RPMI7951 (cell line): ENCODE measurements at regions not wholly inside any gene's neighbourhood (a gene's known extent, or its start where the extent isn't known, plus 50 kb on each side); places are given as distances from the start of the nearest gene placed in this dataset.
A peak's percentile ranks its signal among the peaks of the same experiment; 100 is the strongest.
"Not testable (repeated sequence)": the region's sequence is repeated elsewhere in the genome, so short reads cannot be mapped to it uniquely, and the experiment has no call there.

Source experiments
- DNase-seq: peaks from one replicate; pipeline ENCODE4 v3.0.0-alpha.2; 2012; ENCODE audit warnings: low read depth

DNA sequence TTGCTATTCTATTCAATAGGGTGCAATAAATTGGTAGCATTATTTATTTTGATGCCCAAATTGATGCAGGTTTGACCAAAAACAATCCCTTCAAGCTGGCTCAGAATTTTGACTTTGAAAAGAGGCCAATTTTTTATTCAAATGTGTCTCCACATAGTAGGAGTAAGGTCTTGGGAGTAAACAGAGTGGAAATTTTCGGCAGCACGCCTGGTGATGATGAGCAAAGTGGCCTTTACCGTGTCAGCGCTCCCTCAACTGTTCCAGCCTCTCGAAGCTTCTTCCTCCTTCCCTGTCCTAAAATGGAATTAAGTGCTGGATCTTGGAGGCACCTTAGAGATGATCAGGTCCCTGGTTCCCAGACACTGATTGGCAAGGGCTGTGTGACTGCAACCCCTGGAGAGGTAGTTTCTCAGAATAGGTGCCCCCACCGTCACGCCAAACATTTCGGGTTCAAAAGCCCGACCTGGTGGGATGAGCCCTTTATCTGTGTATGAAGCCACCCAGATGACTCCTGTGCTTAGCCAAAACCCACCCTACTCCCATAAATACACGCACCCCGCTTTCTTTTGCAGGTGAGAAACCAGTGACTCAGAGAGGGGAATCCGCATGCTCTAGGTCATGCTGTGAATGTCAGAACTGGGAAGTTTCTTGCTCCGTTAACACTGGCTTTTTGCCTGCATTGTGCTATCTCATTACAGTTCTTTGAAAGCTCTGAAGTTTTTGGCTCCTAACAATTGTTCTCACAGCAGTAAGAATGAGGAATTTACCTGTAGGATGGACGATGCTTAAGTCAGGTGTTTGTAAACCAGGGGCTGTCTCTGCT is 89.1 kb downstream of the CRYGS start:
- DNase-seq: no peak

DNA sequence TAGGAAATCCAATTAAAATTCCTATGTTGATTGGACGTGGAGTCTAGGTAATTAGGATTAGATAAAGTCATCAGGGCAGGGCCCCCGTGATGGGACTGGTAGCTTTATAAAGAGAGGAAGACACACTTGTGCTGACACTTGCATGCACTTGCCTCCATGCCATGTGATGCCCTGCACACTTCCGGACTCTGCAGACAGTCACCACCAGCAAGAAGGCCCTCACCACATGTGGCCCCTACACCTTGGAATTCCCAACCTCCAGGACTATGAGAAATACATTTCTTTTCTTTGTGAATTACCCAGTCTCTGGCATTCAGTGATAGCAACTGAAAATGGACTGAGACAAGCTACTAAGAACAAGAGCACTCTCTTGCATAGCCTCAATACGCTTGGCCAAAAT is 90.6 kb downstream of the CRYGS start:
- no peak for DNase-seq

GRCh38 chr3:186452517-186452916 is 90.5 kb upstream of the DGKG start:
- DNase-seq: peak; percentile 65

GRCh38 chr3:186451371-186451770 is 89.3 kb upstream of the DGKG start:
- DNase-seq: no peak

DNA sequence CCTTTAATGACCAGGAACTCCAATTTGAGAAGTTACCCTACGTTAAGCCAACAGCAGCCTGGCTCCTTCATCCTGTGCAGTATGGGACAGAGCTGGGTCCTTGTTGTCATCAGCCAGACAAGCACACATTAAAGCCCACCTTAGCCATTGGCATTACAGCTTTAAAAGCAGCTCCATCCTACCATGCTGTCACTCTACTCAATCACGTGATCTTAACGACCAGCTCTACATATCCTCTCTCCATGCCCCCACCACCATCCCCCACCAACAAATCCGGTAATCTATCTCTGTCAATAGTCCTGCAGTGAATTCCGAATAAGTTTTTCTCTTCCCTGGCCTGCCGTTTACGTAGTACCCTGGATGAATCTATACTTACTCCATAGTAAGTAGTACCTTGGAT is 82.9 kb upstream of the DGKG start:
- no peak for DNase-seq

GRCh38 chr3:186444288-186444687 is 82.3 kb upstream of the DGKG start:
- no peak for DNase-seq

GRCh38 chr3:186442979-186443378 is 80.9 kb upstream of the DGKG start:
- not testable (repeated sequence) for DNase-seq

DNA sequence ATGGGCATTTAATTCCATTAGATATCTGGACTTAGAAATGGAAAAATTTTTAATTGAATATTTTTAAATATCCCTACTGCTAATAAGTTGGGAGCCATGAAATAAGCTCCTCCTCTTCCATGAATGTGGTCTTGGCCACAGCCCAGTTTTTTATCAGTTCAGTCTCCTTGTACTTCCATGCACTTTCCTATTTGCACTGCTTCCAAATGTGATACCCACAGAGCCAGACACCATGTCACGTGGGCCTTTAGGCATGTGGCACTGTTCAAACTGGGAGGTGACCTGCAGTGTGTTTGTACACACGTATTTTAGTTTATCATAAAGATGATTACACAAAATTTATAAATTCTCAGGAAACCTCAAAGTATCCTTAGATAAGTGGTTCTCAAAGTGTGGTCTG is 80.1 kb upstream of the DGKG start:
- DNase-seq: no peak

GRCh38 chr3:186440891-186441290 is 78.9 kb upstream of the DGKG start:
- DNase-seq: no peak

GRCh38 chr3:186439725-186440124 is 77.7 kb upstream of the DGKG start:
- no peak for DNase-seq

DNA sequence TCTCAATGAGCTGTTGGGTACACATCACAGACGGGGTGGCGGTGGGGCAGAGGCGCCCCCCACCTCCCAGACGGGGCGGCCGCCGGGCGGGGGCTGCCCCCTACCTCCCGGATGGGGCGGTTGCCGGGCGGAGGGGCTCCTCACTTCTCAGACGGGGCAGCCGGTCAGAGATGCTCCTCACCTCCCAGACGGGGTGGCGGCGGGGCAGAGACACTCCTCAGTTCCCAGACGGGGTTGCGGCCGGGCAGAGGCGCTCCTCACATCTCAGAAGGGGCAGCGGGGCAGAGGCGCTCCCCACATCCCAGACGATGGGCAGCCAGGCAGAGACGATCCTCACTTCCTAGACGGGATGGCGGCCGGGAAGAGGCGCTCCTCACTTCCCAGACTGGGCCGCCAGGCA is 73.3 kb upstream of the DGKG start:
- not testable (repeated sequence) for DNase-seq

DNA sequence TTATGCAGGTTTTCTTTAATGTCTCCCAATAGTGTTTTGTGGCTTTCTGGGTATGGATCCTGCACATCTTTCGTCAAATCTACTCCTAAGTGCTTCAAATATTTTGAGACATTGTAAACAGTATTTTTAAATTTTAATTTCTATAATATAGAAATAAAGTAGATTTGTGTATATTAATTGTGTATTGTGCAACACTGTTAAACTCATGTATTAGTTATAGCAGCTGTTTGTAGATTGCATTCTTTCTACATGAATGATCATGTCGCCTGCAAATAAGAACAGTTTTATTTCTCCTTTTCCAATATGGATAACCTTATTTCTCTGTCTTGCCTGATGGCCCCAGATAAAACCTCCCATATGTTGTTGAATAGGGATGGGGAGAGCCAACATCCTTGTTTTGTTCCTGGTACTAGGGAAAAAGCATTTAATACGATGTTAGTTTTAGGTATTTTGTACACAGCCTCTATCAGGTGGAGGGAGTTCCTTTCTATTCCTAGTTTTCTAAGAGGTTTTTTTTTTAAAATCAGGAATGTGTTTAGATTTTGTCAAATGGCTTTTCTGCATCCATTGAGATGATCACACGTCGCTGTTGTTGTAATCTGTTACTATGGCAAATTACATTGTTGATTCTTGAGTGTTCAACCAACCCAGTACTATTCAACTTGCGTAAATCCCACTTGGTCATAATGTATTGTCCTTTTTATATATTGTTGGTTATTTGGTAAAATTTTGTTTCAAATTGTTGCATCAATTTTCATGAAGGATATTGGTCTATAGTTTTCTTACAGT is 71.1 kb upstream of the DGKG start:
- DNase-seq: no peak

- DNase-seq: peak; percentile 86
Observed at GRCh38 chr3:186432189-186432588, 70.2 kb upstream of the DGKG start.

- peak; percentile 56 for DNase-seq
Observed at GRCh38 chr3:186427627-186428281, 65.7 kb upstream of the DGKG start.

- peak; percentile 64 for DNase-seq
Observed at GRCh38 chr3:186425788-186426730, 64.0 kb upstream of the DGKG start.

GRCh38 chr3:186421946-186422345 is 59.9 kb upstream of the DGKG start:
- DNase-seq: no peak

GRCh38 chr3:186418671-186419145 is 56.7 kb upstream of the DGKG start:
- DNase-seq: no peak

- DNase-seq: peak; percentile 81
Observed at GRCh38 chr3:186417791-186418190, 55.8 kb upstream of the DGKG start.

- peak; percentile 62 for DNase-seq
Observed at GRCh38 chr3:186414735-186415419, 52.8 kb upstream of the DGKG start.

DNA sequence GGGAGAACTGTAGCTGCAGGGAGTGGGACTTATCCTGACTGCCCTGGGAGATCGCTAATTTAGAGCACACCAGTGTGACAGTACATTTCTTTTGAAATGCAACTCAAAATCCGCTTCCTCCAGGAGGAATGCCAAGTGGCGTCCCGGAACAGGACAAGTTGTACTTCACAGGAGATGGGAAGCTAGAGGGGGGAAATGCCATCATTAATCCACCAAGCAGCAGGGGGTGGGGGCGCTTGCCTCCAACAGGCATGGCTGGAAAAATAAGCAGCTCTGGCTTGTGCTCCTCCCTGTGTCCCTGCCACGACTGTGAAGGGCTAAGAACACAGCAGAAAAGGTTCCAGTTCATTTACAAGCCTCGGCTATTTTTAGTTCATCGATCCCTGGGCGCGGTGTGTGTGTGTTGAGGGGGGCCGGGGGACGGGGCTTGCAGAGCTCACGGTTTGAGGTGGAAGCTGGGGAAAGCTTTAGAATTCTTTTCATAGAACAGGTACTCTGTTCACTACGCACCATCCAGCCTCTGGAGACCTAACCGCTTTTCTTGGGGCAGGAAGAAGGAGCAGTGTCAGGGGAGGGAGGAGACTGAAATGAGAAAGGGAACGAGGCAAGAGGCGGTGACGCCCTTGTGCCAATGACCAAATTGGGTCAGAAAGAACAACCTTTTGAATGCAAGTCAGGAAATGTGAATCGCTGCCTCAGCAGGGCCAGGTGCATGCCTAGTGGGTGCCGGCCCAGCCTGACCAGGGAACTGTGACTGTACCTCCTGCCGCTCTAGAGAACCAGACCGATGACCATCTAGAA is 51.8 kb upstream of the DGKG start:
- DNase-seq: peak; percentile 15
